ENCODE measurements at regions not wholly inside any gene's neighbourhood (a gene's known extent, or its start where the extent isn't known, plus 50 kb on each side); places are given as distances from the start of the nearest gene placed in this dataset.

DNA sequence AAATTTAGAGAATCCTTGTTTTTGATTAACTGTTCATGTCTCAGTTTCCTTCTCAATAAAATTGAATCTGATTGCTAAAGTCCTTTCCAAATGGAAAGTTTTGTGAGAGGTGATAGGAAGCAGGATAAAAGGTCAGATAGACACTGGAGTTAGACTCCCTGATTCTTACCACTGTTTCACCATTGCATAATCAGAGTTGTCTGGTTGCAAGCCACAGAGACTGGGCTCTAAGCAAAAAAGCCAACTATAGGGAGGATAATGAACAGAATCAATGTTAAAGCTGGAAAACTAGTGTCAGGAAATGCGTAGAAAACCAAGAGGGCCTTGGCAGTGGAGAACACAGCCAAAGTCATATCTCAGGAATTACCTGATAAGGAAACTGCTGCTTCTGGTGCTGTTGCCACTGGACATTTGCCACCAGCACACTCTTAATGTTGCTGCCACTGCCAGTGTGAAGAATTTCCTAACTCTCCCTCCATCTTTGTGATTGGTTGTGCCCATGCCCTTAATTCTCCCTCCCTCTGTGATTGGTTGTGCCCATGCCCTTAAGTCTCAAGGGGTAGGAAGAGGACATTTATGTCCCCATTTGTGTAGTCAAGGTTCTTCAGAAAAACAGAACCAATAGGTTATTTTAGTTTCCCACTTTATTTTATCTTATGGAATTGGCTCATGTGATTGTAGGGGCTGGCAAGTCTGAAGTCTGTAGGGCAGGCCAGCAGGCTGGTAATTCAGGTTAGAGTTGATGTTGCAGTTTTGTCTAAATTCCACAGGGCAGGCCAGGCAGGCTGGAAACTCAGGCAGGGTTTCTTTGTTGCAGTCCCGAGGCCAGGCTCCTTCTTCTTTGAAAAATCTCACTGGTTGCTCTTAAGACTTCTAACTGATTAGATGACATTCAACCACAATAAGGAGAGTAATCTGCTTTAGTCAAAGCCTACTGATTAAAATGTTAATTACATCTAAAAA, 639.0 kb downstream of the REEP3 start:
- Histone ChIP-seq H3K36me3 (ENCODE audit: low read depth) (no peaks in the 10 kb centered on the region), H3K4me3 (no peak overlapping the region), H3K4me1 (ENCODE audit: low read depth) (no peaks in the 10 kb centered on the region), H3K9me3 (no peaks in the 10 kb centered on the region)
- intact Hi-C loops (cut with DNase I, micrococcal nuclease), result no loop called here
- TF ChIP-seq, protein P1, sequence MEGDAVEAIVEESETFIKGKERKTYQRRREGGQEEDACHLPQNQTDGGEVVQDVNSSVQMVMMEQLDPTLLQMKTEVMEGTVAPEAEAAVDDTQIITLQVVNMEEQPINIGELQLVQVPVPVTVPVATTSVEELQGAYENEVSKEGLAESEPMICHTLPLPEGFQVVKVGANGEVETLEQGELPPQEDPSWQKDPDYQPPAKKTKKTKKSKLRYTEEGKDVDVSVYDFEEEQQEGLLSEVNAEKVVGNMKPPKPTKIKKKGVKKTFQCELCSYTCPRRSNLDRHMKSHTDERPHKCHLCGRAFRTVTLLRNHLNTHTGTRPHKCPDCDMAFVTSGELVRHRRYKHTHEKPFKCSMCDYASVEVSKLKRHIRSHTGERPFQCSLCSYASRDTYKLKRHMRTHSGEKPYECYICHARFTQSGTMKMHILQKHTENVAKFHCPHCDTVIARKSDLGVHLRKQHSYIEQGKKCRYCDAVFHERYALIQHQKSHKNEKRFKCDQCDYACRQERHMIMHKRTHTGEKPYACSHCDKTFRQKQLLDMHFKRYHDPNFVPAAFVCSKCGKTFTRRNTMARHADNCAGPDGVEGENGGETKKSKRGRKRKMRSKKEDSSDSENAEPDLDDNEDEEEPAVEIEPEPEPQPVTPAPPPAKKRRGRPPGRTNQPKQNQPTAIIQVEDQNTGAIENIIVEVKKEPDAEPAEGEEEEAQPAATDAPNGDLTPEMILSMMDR (IDR thresholded peaks at IDR 0.05), result no peak
- DNase-seq, result no peak
- ATAC-seq, result no peak

DNA sequence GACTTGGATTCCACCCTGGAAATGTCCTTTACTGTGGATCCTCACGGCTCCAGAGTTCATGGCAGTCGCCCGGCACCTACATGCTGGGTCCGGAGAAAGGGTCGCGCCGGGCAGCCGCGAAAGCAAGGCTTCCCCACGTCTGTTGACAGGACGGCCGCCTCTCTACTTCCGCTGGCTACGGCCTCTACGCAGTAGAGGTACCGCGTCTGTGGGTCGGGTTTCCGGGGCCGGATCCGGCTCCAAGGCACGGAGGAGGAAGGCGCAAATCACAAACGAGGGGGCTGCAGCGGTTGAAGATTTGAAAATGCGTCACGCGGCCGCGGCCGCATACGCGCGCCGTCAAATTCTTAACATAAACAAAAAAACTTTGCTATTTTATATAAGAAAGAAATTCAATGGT, 649.6 kb downstream of the REEP3 start:
- TF ChIP-seq, protein P1 (IDR thresholded peaks at IDR 0.05), result no peak
- intact Hi-C loops (cut with DNase I, micrococcal nuclease), result no loop called here
- H3K4me3 ChIP-seq, result no peak overlapping the region

DNA sequence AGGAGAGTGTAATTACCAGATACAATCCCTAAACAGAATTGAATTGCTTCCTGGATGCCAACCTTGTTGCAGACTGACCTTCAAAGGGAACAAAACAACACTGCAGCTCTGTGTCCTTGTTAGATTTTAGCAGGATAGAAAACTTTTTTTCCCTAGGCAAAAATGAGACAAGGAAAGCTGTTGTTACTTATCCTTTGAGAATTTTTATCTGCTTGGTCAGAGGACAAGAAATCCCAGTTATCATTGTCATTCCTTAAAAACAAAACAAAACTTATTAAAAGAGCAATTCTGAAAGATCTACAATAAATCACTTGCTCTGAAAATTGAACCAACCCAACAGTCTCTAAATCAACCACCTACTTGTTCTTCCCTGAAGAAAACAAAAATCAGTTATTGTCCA, 652.6 kb downstream of the REEP3 start:
- ATAC-seq (no peak), DNase-seq (no peak)
- TF ChIP-seq, protein P1 (IDR thresholded peaks at IDR 0.05), result no peak
- intact Hi-C loops (cut with DNase I, micrococcal nuclease), result no loop called here
- no peaks in the 10 kb centered on the region for H3K4me1 ChIP-seq (ENCODE audit: low read depth)
- no peaks in the 10 kb centered on the region for H3K36me3 ChIP-seq (ENCODE audit: low read depth)
- no peaks in the 10 kb centered on the region for H3K9me3 ChIP-seq
- H3K4me3 ChIP-seq, result no peak overlapping the region

More for the DNA sequence above, 649.6 kb downstream of the REEP3 start:
- DNase-seq, result peak in 1 of 3 donors; percentile 36
- ATAC-seq, result no peak
- Histone ChIP-seq H3K9me3 (no peaks in the 10 kb centered on the region), H3K4me1 (ENCODE audit: low read depth) (no peaks in the 10 kb centered on the region), H3K36me3 (ENCODE audit: low read depth) (no peaks in the 10 kb centered on the region)

DNA sequence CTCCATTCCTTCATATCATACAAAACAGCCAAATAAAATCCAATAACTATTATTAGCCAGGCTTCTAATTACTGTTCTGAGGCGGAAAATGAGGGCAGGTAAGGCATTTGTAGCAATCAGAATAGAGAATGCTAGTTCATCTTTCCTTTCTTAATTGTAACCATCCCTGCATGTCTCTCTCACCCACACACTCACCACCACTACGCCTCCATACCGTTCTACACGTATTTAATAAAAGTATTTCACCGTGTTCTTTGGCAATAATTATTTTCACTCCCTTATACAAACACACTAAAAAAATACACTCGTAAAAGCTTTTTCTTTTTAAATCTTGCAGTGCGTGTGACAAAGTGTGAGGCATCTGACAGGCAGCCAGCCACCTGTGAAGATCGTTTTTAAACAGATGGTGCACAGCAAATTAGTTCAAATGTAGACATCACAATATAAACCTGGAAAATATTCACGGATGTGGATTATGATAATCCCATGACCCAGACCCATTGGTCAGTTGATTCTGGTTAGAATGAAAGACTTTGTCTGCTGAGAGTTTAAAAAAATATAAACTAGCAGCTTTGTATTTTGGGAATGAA, 653.6 kb downstream of the REEP3 start:
- TF ChIP-seq, protein P1 (IDR thresholded peaks at IDR 0.05), result no peak
- no peaks in the 10 kb centered on the region for H3K4me1 ChIP-seq (ENCODE audit: low read depth)
- no peak for ATAC-seq
- DNase-seq, result no peak
- no peak overlapping the region for H3K4me3 ChIP-seq
- H3K9me3 ChIP-seq, result no peaks in the 10 kb centered on the region
- intact Hi-C loops (cut with DNase I, micrococcal nuclease), result no loop called here
- no peaks in the 10 kb centered on the region for H3K36me3 ChIP-seq (ENCODE audit: low read depth)

DNA sequence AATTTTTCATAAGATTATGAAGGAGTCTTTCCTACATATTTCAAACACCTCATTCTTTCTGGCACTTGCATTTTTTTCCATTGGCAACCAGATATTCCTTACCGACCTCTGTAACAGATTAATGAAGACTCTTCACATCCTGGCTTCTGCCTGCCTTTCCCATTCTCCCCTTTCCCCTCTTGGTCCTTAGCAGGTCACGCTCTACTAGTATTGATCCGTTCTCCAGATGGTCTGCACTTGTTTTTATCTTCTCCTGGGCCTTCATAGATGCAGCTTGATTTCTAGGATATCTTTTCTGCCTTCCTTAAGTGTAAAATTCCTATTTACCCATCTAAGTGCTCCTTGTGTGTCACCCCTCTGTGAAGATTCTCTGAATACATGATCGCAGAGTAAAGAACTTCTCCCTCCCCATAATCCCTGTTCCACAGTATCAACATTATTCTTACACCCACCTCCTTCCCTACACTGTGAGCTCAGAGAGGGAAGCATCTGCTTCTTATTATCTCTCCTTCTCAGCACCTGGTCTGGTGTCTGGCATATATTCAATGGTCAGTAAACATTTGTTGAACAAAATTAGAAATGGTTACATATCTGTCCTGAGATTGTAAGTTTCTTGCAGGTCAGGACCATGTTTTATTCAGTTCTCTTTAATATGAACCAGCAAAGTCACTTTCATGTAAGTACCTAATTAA, 654.2 kb downstream of the REEP3 start:
- Histone ChIP-seq H3K4me3 (no peak overlapping the region), H3K36me3 (ENCODE audit: low read depth) (no peaks in the 10 kb centered on the region), H3K9me3 (no peaks in the 10 kb centered on the region), H3K4me1 (ENCODE audit: low read depth) (no peaks in the 10 kb centered on the region)
- intact Hi-C loops (cut with DNase I, micrococcal nuclease), result no loop called here
- TF ChIP-seq, protein P1 (IDR thresholded peaks at IDR 0.05), result no peak
- DNase-seq (no peak), ATAC-seq (no peak)
